ENCODE measurements at regions not wholly inside any gene's neighbourhood (a gene's known extent, or its start where the extent isn't known, plus 50 kb on each side); places are given as distances from the start of the nearest gene placed in this dataset.
A peak's percentile ranks its signal among the peaks of the same experiment; 100 is the strongest.
"Not testable (repeated sequence)": the region's sequence is repeated elsewhere in the genome, so short reads cannot be mapped to it uniquely, and the experiment has no call there.

DNA sequence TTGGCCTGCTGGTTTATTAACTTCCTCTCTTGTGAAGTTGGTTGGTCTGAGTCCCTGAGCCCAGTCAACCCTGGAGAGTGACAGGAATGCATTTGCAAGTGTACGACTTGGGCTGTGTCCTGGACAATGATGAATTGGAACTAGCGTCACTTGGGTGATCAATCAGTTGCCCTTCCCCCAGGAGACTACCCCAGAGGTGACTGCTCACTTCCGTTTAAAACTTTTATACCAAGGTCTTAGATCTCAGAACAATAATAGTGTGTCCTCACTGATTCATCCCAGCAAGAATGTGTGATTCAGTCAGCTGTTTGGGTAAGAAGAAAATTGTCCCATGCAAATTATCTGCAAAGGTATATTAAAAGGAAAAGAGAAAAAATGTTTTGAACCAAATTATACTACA, 102.9 kb upstream of the ARMC3 start:
- DNase-seq (ENCODE audit: low spot score), result peak; percentile 12

GRCh38 chr10:22824520-22824919, 103.3 kb upstream of the ARMC3 start:
- no peak for DNase-seq (ENCODE audit: low spot score)

DNA sequence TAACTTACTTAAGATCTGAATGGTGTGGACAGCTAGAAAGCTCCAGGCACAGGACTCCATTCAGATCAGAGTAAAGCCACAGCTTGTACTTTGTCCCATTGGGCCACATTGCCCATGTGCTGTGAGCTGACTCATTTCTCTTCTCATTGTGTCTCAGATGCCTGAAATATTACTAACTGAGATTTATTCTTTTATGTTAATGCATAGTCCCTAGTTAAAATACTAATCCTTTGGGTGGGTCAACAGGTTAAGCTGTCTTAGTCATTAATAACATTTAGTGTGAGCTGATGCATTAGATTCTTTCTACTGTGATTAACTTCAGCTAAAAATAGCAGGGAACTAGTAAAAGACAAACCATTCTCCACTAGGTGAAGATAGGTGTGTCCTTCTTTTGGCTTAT, 104.7 kb upstream of the ARMC3 start:
- DNase-seq (ENCODE audit: low spot score), result peak; percentile 39

GRCh38 chr10:22821921-22822320, 105.9 kb upstream of the ARMC3 start:
- not testable (repeated sequence) for DNase-seq (ENCODE audit: low spot score)

DNA sequence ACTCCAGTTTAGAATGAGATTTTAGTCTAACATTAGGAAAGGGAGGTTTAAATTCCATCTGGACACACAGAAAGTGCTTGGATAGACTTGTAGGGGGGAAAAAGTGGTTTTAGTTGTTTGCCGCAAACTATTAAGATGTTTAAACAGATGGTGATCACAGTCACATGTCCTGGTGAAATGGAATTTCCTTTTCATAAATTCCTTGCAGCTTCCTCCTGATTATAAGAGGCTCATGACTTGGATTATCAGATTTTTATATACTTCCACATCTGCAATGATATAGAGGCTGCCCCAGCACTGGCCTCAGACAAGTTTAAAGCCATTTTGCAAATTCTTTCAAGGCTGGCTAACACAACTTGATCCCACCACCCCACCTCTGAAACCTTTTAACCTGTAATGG, 106.4 kb upstream of the ARMC3 start:
- peak; percentile 12 for DNase-seq (ENCODE audit: low spot score)

GRCh38 chr10:22816298-22816653, 101.9 kb upstream of the PIP4K2A start:
- DNase-seq (ENCODE audit: low spot score), result peak; percentile 53

GRCh38 chr10:22810643-22811465, 96.5 kb upstream of the PIP4K2A start:
- DNase-seq (ENCODE audit: low spot score), result no peak

- no peak for DNase-seq (ENCODE audit: low spot score)
These were observed 92.9 kb upstream of the PIP4K2A start for GRCh38 chr10:22807238-22807637.

DNA sequence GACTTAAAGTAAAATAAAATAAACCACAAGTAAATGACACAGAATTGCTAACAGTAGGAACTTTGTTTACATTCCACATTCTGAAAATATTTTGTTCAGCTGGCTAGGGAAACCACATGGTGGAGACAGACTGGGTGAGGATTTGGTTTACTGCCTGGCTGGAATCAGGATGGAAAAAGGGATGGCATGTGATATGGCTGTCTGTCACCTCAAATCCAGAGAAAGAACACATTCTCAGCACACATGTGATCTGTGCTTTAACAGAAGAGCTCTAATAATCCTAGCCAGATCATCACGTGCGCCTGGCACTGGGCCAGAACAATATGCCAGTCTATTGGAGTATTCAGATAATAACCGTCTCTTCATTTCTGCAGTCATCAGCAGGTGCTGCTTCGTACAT, 90.9 kb upstream of the PIP4K2A start:
- DNase-seq (ENCODE audit: low spot score), result peak; percentile 70

DNA sequence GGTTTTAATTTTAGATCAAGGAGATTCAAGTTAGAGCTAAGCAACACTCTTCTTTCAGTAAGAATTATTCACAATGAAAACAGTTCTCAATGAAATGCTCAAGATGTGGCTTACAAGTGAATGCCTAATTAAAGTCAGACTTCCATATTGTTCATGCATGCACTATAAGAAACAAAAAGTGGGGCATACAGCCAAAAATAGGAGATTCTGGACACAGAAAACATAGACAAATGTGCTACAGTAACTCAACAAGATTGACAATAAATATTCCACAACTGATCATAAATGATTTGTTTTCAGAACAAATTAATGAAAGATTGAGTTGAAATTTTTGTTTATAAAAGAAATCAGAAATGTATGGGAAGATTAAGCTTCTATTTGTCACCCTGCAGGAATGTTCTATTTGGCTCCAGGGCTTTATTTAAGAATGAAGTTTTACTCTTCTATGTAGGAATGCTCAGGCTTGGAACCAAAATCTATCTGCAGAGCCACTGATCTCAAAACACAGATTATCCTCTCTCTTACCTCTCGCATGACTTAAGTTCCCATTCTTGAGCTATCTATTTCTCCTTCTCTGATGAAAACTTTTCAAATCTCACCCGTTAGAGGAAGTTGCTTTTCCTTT, 89.0 kb upstream of the PIP4K2A start:
- no peak for DNase-seq (ENCODE audit: low spot score)

DNA sequence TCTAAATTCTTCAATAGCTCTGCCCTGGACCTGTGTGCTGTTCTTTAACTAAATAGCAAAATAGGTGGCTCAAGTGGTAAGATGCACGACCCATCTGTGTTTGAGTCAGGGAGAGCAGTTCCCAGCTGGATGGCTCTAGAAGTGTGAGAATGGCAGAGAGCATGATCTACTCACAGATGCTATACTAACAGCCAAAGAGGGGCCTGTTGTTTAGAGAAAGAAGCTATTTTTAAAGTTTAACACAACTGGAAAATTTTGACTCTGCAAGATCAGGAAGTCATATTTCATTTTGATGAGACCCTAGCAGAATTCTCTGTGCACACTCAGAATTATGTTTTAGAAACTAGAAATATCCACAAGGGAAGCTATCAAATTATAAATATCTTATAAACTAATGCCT, 87.4 kb upstream of the PIP4K2A start:
- no peak for DNase-seq (ENCODE audit: low spot score)

GRCh38 chr10:22797796-22798195, 83.4 kb upstream of the PIP4K2A start:
- DNase-seq (ENCODE audit: low spot score), result not testable (repeated sequence)

GRCh38 chr10:22795546-22795945, 81.2 kb upstream of the PIP4K2A start:
- DNase-seq (ENCODE audit: low spot score), result no peak

DNA sequence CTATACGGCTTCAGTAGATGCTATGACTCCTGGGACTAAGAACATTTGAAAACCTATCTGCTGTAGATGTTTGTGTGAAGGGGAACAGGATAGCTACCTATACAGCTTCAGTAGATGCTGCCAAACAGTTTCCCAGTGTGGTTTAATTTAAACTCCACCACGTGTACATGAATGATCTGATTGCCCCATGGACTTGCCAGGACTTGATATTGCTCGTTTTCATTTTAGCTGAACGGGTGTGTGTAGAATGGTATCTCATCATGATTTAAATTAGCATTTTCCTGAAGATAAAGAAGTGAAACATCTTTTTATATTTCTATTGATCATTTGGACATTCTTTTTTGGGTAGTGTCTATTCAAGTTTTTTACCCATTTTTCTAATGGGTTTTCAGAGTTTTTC, 77.8 kb upstream of the PIP4K2A start:
- DNase-seq (ENCODE audit: low spot score), result no peak

DNA sequence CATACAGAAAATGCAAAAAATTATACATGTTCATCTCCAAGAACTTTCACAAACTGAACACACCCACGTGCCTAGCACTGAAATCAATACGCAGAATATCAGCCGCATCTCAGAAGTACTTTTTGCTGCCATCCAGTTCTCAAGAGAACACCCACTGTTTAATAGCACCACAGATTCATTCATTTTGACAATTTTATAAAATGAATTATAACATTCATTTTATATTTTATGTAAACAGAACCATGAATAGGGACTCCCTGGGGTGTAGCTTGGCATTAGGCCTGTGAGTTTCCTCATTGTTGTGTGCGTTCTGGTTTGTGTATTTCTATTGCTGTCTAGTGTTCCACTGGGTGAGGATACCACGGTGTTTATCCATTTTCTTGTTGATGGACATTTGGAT, 77.3 kb upstream of the PIP4K2A start:
- no peak for DNase-seq (ENCODE audit: low spot score)

DNA sequence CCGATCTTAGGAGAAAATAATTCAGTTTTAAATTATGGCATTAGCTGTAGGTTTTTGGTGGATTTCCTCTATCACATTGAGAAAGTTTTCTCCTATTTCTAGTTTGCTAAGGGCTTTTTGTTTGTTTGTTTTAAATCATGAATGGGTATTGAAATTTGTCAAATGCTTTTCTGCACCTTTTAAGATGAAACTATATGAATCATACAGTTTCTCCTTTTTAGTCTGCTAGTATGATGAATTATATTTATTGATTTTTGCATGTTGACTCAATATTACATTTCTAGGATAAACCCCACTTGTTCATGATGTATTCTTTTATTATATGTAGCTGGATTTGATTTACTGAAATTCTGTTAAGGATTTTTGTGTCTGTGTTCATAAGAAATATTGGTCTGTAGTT, 70.3 kb upstream of the PIP4K2A start:
- no peak for DNase-seq (ENCODE audit: low spot score)

GRCh38 chr10:22783807-22784206, 69.4 kb upstream of the PIP4K2A start:
- DNase-seq (ENCODE audit: low spot score), result no peak

DNA sequence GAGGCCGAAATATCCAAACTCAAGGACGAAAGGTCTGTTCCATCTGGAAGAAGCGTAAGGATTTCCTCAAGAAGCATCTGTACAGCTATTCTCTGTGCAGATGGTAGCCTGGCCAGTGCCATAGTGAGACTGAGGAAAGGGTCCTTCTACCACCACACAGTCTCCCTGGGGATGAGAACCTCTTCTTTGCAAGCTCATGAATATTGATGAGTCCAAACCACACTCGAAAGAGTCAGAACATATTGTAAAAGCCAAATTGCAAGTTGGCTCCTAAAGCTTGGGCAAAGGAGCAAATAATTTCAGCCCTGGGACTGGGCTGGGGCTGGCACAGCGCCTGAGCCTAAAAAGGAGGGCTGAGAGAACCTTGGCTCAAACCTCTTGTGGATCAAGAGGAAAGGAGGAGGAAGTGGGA, 66.1 kb upstream of the PIP4K2A start:
- DNase-seq (ENCODE audit: low spot score), result no peak

DNA sequence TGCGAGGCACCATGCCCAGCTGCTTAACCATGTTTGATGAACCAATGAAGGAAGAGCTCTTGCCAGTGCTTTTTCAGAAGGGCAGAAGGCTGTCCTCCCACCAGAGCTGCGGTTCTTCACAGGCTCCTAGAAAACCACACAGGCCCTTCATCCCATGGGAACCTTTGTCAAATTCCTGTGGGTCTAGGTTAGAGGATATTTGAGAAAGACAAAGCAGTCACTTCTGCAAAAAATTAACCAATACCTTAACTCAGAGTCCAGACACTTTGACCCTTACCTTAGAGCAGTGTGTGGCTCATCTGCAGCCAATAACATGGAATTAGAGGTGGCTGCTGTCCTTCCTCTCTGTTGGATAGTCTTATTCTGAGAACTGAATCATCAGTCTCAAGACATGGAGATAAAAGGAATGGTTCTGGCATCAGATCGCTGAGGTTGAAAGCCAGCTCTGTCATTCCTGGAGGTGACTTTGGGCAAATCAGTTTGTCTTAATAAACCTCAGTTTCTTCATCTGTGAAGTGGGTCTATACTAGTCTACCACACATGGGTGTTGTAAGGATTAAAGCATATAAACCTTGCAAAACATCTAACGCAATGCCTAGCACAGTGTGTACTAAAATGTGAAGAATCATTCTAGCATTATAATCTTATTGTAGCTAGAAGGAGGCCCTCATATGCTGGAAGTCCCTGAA, 65.1 kb upstream of the PIP4K2A start:
- DNase-seq (ENCODE audit: low spot score), result no peak

DNA sequence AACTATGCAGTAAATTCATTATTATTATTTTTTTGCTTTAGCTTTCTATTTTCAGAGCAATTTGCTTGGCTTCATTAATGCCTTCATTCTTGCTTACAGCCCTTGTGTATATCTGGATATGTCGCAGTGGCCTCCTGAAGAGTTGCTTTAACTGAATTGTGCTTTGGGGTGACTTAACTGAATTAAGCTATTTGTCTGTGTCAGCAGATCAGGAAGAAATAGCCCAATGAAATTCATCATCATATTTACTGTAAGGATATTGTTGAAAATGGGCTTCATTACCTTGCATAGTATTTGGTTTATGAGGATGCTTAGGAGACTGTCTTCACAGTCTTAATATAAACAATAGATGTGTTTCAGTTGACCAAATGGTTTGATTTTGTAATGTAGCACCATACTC, 59.7 kb upstream of the PIP4K2A start:
- DNase-seq (ENCODE audit: low spot score), result no peak

DNA sequence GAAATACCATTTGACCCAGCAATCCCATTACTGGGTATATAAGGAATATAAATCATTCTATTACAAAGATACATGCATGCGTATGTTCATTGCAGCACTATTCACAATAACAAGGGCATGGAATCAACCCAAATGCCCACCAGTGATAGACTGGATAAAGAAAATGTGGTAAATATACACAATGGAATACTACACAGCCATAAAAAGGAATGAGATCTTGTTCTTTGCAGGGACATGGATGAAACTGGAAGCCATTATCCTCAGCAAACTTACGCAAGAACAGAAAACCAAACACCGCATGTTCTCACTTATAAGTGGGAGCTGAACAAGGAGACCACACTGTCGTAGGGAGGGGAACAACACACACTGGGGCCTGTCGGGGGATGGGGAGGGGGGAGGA, 57.3 kb upstream of the PIP4K2A start:
- DNase-seq (ENCODE audit: low spot score), result not testable (repeated sequence)

- no peak for DNase-seq (ENCODE audit: low spot score)
These were observed 55.9 kb upstream of the PIP4K2A start for GRCh38 chr10:22770270-22770669.

GRCh38 chr10:22767859-22768258, 53.5 kb upstream of the PIP4K2A start:
- no peak for DNase-seq (ENCODE audit: low spot score)
